Uterus (tissue), 2 donors: ENCODE measurements at regions not wholly inside any gene's neighbourhood (a gene's known extent, or its start where the extent isn't known, plus 50 kb on each side); places are given as distances from the start of the nearest gene placed in this dataset.
"Not testable (repeated sequence)": the region's sequence is repeated elsewhere in the genome, so short reads cannot be mapped to it uniquely, and the experiment has no call there.

Experiments used
- POLR2A ChIP-seq, 2 donors: fragments of 450-650 bp; IDR thresholded peaks; one replicate each; pipeline ENCODE4 v1.6.1; 2016; ENCODE audit warnings: antibody characterized with exemption in 2 of 2, mild to moderate bottlenecking in 1 of 2, moderate library complexity in 1 of 2
- TF ChIP-seq, protein P1 (sequence below), 4 experiments: fragments of 200-600 bp in 2 of 4; fragments of 450-650 bp in 2 of 4; sonication (generic) in 2 of 4; IDR thresholded peaks; one replicate each; pipeline ENCODE4 v1.5.1; 2016 to 2019; ENCODE audit warnings: antibody characterized with exemption in 4 of 4, mild to moderate bottlenecking in 2 of 4, moderate library complexity in 1 of 4

DNA sequence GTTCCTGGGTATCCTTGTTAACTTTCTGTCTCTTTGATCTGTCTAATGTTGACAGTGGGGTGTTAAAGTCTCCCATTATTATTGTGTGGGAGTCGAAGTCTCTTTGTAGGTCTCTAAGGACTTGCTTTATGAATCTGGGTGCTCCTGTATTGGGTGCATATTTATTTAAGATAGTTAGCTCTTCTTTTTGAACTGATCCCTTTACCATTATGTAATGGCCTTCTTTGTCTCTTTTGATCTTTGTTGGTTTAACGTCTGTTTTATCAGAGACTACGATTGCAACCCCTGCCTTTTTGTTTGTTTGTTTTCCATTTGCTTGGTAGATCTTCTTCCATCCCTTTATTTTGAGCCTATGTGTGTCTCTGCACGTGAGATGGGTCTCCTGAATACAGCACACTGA, 612.4 kb upstream of the GBE1 start:
- TF ChIP-seq, protein P1, sequence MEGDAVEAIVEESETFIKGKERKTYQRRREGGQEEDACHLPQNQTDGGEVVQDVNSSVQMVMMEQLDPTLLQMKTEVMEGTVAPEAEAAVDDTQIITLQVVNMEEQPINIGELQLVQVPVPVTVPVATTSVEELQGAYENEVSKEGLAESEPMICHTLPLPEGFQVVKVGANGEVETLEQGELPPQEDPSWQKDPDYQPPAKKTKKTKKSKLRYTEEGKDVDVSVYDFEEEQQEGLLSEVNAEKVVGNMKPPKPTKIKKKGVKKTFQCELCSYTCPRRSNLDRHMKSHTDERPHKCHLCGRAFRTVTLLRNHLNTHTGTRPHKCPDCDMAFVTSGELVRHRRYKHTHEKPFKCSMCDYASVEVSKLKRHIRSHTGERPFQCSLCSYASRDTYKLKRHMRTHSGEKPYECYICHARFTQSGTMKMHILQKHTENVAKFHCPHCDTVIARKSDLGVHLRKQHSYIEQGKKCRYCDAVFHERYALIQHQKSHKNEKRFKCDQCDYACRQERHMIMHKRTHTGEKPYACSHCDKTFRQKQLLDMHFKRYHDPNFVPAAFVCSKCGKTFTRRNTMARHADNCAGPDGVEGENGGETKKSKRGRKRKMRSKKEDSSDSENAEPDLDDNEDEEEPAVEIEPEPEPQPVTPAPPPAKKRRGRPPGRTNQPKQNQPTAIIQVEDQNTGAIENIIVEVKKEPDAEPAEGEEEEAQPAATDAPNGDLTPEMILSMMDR (IDR thresholded peaks at IDR 0.05), result not testable (repeated sequence)
- TF ChIP-seq POLR2A (IDR thresholded peaks at IDR 0.05), result not testable (repeated sequence)
